NCI-H510A treated with DMSO at 0.1 percent for 48 hours (cell line): ENCODE measurements at regions not wholly inside any gene's neighbourhood (a gene's known extent, or its start where the extent isn't known, plus 50 kb on each side); places are given as distances from the start of the nearest gene placed in this dataset.
"Not testable (repeated sequence)": the region's sequence is repeated elsewhere in the genome, so short reads cannot be mapped to it uniquely, and the experiment has no call there.

ENCODE experiments used
- DNase-seq: peaks from one replicate; lab custom pipeline; 2025; lab: John Stamatoyannopoulos, UW

GRCh38 chr6:169014211-169015197 is 239.1 kb downstream of the THBS2 start:
- DNase-seq: no peak

DNA sequence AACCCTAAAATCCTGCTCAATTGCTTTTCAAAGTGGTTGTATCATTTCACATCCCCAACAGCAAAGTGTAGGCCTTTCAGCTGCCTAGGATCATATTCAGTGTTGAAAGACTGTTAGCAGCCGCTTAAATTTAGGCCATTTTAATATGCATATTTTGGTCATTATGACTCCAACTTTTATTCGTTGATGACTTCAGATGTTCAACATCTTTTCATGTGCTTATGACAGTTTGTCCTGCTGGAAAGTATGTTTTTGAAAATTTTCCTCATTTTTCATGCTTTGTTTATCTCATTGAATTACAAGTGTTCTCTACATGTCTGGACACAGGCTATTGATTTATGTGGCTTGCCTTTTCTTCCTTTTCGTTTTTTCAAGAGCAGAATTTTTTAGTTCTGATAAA is 244.0 kb downstream of the THBS2 start:
- DNase-seq: no peak

GRCh38 chr6:169008641-169009257 is 244.9 kb downstream of the THBS2 start:
- peak; percentile 13 for DNase-seq

- DNase-seq: no peak
Observed at GRCh38 chr6:169005166-169005565, 248.5 kb downstream of the THBS2 start.

- DNase-seq: no peak
Observed at GRCh38 chr6:169000022-169000421, 253.6 kb downstream of the THBS2 start.

- no peak for DNase-seq
Observed at GRCh38 chr6:168999392-168999791, 254.3 kb downstream of the THBS2 start.

- DNase-seq: no peak
Observed at GRCh38 chr6:168996356-168996625, 257.4 kb downstream of the THBS2 start.

GRCh38 chr6:168995526-168996355 is 257.9 kb downstream of the THBS2 start:
- no peak for DNase-seq

GRCh38 chr6:168994956-168995355 is 258.7 kb downstream of the THBS2 start:
- DNase-seq: no peak

- no peak for DNase-seq
Observed at GRCh38 chr6:168992446-168993144, 261.1 kb downstream of the THBS2 start.

- not testable (repeated sequence) for DNase-seq
Observed at GRCh38 chr6:168991695-168992094, 262.0 kb downstream of the THBS2 start.

- no peak for DNase-seq
Observed at GRCh38 chr6:168990019-168990751, 263.5 kb downstream of the THBS2 start.

DNA sequence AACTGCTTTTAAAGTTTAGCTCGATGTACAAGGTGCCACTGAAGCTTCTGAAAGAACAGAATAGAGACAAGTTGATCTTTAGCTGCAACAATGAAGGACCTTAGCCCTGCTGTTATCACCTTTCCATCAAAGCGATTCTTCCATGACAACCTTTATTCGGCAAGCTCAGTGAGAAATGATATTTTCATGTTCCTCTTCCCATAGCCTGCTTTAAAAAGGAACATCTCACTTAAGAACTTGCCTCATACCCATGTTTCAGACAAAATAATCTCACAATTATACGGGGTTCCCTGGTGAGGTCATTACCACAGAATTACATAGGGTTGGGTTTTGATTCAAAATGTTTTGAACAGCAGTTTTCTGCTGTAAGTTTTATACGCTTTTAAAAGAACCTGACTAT is 264.2 kb downstream of the THBS2 start:
- no peak for DNase-seq

DNA sequence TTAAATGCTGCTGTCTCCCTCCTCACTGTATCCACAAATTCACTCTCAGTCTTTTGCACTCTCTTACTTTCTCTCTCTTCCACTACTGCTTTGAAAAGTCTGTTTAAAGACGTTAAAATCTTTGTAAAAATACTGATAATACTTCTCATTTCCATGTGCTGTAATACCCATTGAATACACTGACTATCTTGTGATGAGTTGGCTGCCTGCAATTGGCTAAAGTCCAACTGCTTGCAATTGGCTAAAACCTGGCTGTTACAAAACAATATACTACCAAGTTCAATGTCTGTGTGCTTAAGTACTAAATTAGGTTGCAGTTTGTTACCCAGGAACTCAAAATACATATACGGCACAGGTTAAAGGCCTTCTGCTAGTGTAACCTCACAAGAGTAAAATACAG is 264.8 kb downstream of the THBS2 start:
- DNase-seq: no peak

DNA sequence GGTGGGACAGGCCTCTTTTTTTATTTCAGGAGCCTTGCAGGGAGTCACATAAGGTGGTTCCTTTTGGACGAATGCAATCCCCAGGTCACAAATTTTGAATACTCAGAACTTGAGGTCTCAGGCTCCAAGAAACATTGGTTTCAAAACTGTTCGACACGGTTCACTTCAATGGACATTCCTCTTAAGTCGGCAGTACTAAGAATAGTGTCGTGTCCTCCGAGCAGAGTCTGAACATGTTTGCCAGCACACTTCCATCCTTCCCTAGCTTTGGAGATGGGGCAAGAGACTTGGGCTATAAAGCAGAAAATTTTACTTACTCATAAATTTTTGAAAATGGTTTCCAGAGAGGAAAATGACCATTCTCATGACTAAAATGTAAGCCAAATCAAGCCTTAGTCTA is 265.4 kb downstream of the THBS2 start:
- DNase-seq: no peak

DNA sequence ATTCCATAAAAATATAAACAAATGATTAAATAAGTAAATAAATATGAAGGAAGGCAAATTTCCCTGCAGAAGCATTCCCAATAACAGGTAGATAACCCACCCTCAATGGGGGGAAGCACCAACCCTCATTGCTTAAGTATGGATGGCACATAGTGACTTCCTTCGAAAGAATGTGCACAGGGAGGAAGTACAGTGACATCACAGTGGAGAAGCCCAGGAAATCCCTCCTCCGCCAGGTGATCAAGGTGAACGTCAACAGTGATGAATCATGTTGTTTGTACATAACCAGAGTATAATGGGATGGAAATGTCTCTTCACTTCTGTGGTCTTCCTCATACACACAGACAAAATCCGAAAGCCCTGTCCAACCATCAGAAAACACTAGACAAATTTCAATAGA is 267.9 kb downstream of the THBS2 start:
- no peak for DNase-seq

DNA sequence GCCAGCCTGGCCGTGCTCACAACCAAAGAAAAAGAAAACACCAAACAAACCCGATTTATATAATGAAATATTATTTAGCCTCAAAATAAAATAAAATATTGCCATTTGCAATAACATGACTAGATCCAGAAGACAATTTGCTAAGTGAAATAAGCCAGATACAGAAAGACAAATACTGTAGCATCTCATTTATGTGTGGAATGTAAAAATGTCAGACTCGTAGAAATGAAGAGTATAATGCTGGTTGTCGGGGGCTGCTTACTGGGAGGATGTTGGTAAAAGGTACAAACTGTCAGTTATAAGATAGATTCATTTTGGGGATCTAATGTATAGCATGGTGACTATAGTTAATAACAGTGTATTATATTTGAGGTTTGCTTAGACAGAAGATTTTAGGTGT is 269.7 kb downstream of the THBS2 start:
- no peak for DNase-seq

DNA sequence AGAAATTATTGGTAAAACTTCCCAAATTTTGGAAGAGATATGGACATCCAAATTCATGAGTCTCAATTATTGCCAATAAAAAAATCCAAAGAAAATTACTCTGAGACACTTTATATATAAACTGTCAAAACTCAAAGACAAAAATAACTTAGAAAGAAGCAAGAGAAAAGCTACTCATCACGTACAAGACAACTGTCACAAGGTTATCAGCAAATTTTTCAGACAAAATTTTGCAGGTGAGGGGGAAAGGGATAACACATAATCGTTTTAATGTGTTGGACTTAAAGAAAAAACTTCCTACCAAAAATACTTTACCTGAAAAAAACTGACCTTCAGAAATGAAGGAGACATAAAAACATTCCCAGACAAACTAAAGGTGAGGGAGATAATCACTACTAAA is 272.5 kb downstream of the THBS2 start:
- DNase-seq: no peak

- DNase-seq: no peak
Observed at GRCh38 chr6:168979254-168979653, 274.4 kb downstream of the THBS2 start.

- no peak for DNase-seq
Observed at GRCh38 chr6:168972128-168972527, 281.5 kb downstream of the THBS2 start.

- DNase-seq: no peak
Observed at GRCh38 chr6:168971549-168971948, 282.1 kb downstream of the THBS2 start.
